Psoas muscle (tissue), 7 donors: ENCODE measurements at regions not wholly inside any gene's neighbourhood (a gene's known extent, or its start where the extent isn't known, plus 50 kb on each side); places are given as distances from the start of the nearest gene placed in this dataset.

Experiments used
- ATAC-seq, 4 donors: fragments of 200-7000 bp; cut with Tn5 transposase; one replicate each; pipeline ENCODE4 v1.9.1; 2020; ENCODE audit warnings: moderate library complexity in 3 of 4, mild to moderate bottlenecking in 2 of 4
- DNase-seq, 2 donors: peaks; one replicate each; pipeline ENCODE4 v3.0.0-alpha.2; 2020
- H3K27ac ChIP-seq: fragments of 200-600 bp; one replicate; pipeline ENCODE4 v1.8.0; 2022
- H3K27me3 ChIP-seq, 3 donors: fragments of 200-600 bp in 1 of 3; one replicate each; pipeline versions ENCODE4 v1.6.1 to v1.8.0; 2013 to 2022; ENCODE audit warnings: low read length in 2 of 3, mild to moderate bottlenecking in 2 of 3, moderate library complexity in 1 of 3; ENCODE audit not compliant: insufficient read depth in 3 of 3
- H3K36me3 ChIP-seq, 2 donors: fragments of 200-600 bp in 1 of 2; one replicate each; pipeline versions ENCODE4 v1.6.1 to v1.8.0; 2013 to 2022; ENCODE audit warnings: low read depth in 1 of 2, mild to moderate bottlenecking in 1 of 2, moderate library complexity in 1 of 2; ENCODE audit not compliant: insufficient read depth in 1 of 2
- H3K4me1 ChIP-seq: fragments of 200-600 bp; one replicate; pipeline ENCODE4 v1.8.0; 2022
- H3K4me3 ChIP-seq: fragments of 200-600 bp; one replicate; pipeline ENCODE4 v1.8.0; 2022; ENCODE audit warnings: mild to moderate bottlenecking
- H3K9me3 ChIP-seq: fragments of 200-600 bp; one replicate; pipeline ENCODE4 v1.8.0; 2022
- CTCF ChIP-seq: fragments of 200-600 bp; IDR thresholded peaks from one replicate; pipeline ENCODE4 v1.8.0; 2022; ENCODE audit warnings: antibody characterized with exemption
- WGBS, 3 donors: extraction: QIAGEN DNeasy Blood & Tissue Kit; methylation state at CpG; one replicate each; pipeline versions ENCODE4 v1.1.6 to v1.1.7; 2013; 5-methylcytosine and 5-hydroxymethylcytosine counted together
- intact Hi-C, 2 donors: fragments of 100-400 bp; cut with DNase I; formaldehyde crosslinking; loops; one replicate each; pipeline versions ENCODE4 v1.11.0 to v1.14.2; 2022
- donor health status: healthy with polysubstance abuse.
- donor health status: DM: no; HTN: no; CAD: no; lungs with moderate emphysema.
- donor health status: Bipolar disorder and iron deficiency.
- donor health status: healthy.
- donor health status: DM: yes; HTN: yes; CAD: no.
- donor health status: DM: no; HTN: no; CAD: no.
- donor health status: DM: yes; HTN: yes; CAD: no.

GRCh38 chr7:69360913-69361312, 237.4 kb upstream of the AUTS2 start:
- WGBS, 3 donors: 44 to 65% (median 49%) methylated on average over 5 of the region's 5 CpGs
- H3K27me3 ChIP-seq: no peaks in the 10 kb centered on the region
- no peak for TF ChIP-seq CTCF
- H3K27ac ChIP-seq: no peak overlapping the region
- no peaks in the 10 kb centered on the region for H3K36me3 ChIP-seq
- DNase-seq (no peak), ATAC-seq (no peak)
- no peaks in the 10 kb centered on the region for H3K9me3 ChIP-seq
- no peaks in the 10 kb centered on the region for H3K4me1 ChIP-seq
- intact Hi-C loops: no loop called here
- no peak overlapping the region for H3K4me3 ChIP-seq

GRCh38 chr7:69363136-69363535, 235.1 kb upstream of the AUTS2 start:
- H3K36me3 ChIP-seq: no peaks in the 10 kb centered on the region
- H3K27me3 ChIP-seq: peaks cover 0 to 1% (median 0%) of the 10 kb centered on the region in 3 donors
- ATAC-seq (no peak), DNase-seq (no peak)
- H3K4me3 ChIP-seq: no peak overlapping the region
- WGBS, 3 donors: 93 to 97% (median 93%) methylated on average over 9 of the region's 9 CpGs
- H3K4me1 ChIP-seq: no peaks in the 10 kb centered on the region
- TF ChIP-seq CTCF: no peak
- no peak overlapping the region for H3K27ac ChIP-seq
- no peaks in the 10 kb centered on the region for H3K9me3 ChIP-seq
- intact Hi-C loops: no loop called here

- WGBS, 3 donors: 72 to 76% (median 73%) methylated on average over 9 of the region's 9 CpGs
- no peak overlapping the region for H3K4me3 ChIP-seq
These were observed 233.2 kb upstream of the AUTS2 start for GRCh38 chr7:69364813-69365643.

GRCh38 chr7:69365651-69366192, 232.6 kb upstream of the AUTS2 start:
- H3K36me3 ChIP-seq: no peaks in the 10 kb centered on the region

More at GRCh38 chr7:69364813-69365643, 233.2 kb upstream of the AUTS2 start:
- no peak for DNase-seq
- H3K27ac ChIP-seq: no peak overlapping the region
- H3K36me3 ChIP-seq: no peaks in the 10 kb centered on the region
- no peaks in the 10 kb centered on the region for H3K4me1 ChIP-seq
- H3K27me3 ChIP-seq: peaks cover 0 to 1% (median 0%) of the 10 kb centered on the region in 3 donors
- intact Hi-C loops: no loop called here
- H3K9me3 ChIP-seq: no peaks in the 10 kb centered on the region
- no peak for ATAC-seq
- TF ChIP-seq CTCF: no peak

More at GRCh38 chr7:69365651-69366192, 232.6 kb upstream of the AUTS2 start:
- Histone ChIP-seq H3K9me3 (no peaks in the 10 kb centered on the region), H3K27ac (no peak overlapping the region), H3K27me3 (peaks cover 0 to 1% (median 0%) of the 10 kb centered on the region in 3 donors), H3K4me3 (no peak overlapping the region), H3K4me1 (no peaks in the 10 kb centered on the region)
- ATAC-seq (no peak), DNase-seq (no peak)
- 53 to 59% (median 55%) methylated on average over 13 of the region's 13 CpGs for WGBS, 3 donors
- no peak for TF ChIP-seq CTCF
- intact Hi-C loops: no loop called here
